Stimulated activated CD4-positive, alpha-beta T cell treated with anti-CD3 and anti-CD28 coated beads, Interleukin-1b, Interleukin-23, amount 100 ng/mL, for 48 hours (primary cell): ENCODE measurements at regions not wholly inside any gene's neighbourhood (a gene's known extent, or its start where the extent isn't known, plus 50 kb on each side); places are given as distances from the start of the nearest gene placed in this dataset.
"Not testable (repeated sequence)": the region's sequence is repeated elsewhere in the genome, so short reads cannot be mapped to it uniquely, and the experiment has no call there.

Experiments used
- DNase-seq: peaks from one replicate; pipeline ENCODE4 v3.0.0-alpha.2; 2020

GRCh38 chr6:168841609-168842278, 400.8 kb downstream of the SMOC2 start:
- DNase-seq: no peak

GRCh38 chr6:168840932-168841331, 399.9 kb downstream of the SMOC2 start:
- not testable (repeated sequence) for DNase-seq

GRCh38 chr6:168840299-168840698, 399.3 kb downstream of the SMOC2 start:
- not testable (repeated sequence) for DNase-seq

- DNase-seq: no peak
These were observed 397.0 kb downstream of the SMOC2 start for GRCh38 chr6:168838037-168838399.

GRCh38 chr6:168837254-168838036, 396.5 kb downstream of the SMOC2 start:
- no peak for DNase-seq

- no peak for DNase-seq
These were observed 395.0 kb downstream of the SMOC2 start for GRCh38 chr6:168835991-168836390.

- no peak for DNase-seq
These were observed 393.8 kb downstream of the SMOC2 start for GRCh38 chr6:168834801-168835200.

GRCh38 chr6:168834042-168834587, 393.1 kb downstream of the SMOC2 start:
- DNase-seq: no peak

GRCh38 chr6:168828800-168829199, 387.8 kb downstream of the SMOC2 start:
- no peak for DNase-seq

- no peak for DNase-seq
These were observed 387.1 kb downstream of the SMOC2 start for GRCh38 chr6:168828035-168828434.

GRCh38 chr6:168827586-168827871, 386.5 kb downstream of the SMOC2 start:
- DNase-seq: no peak

- DNase-seq: no peak
These were observed 386.0 kb downstream of the SMOC2 start for GRCh38 chr6:168826726-168827585.

- DNase-seq: no peak
These were observed 385.1 kb downstream of the SMOC2 start for GRCh38 chr6:168826078-168826390.

GRCh38 chr6:168825226-168826077, 384.5 kb downstream of the SMOC2 start:
- no peak for DNase-seq

GRCh38 chr6:168823397-168824212, 382.6 kb downstream of the SMOC2 start:
- no peak for DNase-seq

GRCh38 chr6:168822376-168822775, 381.4 kb downstream of the SMOC2 start:
- no peak for DNase-seq

- no peak for DNase-seq
These were observed 378.6 kb downstream of the SMOC2 start for GRCh38 chr6:168819546-168819945.

GRCh38 chr6:168817558-168818159, 376.7 kb downstream of the SMOC2 start:
- DNase-seq: no peak

- no peak for DNase-seq
These were observed 374.2 kb downstream of the SMOC2 start for GRCh38 chr6:168815229-168815628.

GRCh38 chr6:168808232-168808631, 367.2 kb downstream of the SMOC2 start:
- DNase-seq: no peak

GRCh38 chr6:168804331-168804730, 363.3 kb downstream of the SMOC2 start:
- no peak for DNase-seq
